ENCODE measurements at regions not wholly inside any gene's neighbourhood (a gene's known extent, or its start where the extent isn't known, plus 50 kb on each side); places are given as distances from the start of the nearest gene placed in this dataset.
A peak's percentile ranks its signal among the peaks of the same experiment; 100 is the strongest.

- H3K4me3 Mint-ChIP-seq (ENCODE audit: unreplicated experiment): no peak overlapping the region
- H3K36me3 Mint-ChIP-seq (ENCODE audit: unreplicated experiment): no peaks in the 10 kb centered on the region
- H3K9me3 Mint-ChIP-seq (ENCODE audit: unreplicated experiment): no peaks in the 10 kb centered on the region
- DNase-seq (ENCODE audit: extremely low spot score, unreplicated experiment): no peak
- peaks cover 23% of the 10 kb centered on the region for H3K4me1 Mint-ChIP-seq (ENCODE audit: unreplicated experiment)
- no peaks in the 10 kb centered on the region for H3K27me3 Mint-ChIP-seq (ENCODE audit: unreplicated experiment)
- no peak for TF ChIP-seq CTCF (IDR thresholded peaks at IDR 0.05)
- H3K27ac Mint-ChIP-seq (ENCODE audit: unreplicated experiment): no peak overlapping the region
Measured at GRCh38 chr10:110392868-110393740, 88.4 kb upstream of the SMNDC1 start.

GRCh38 chr10:110393866-110394265 is 89.1 kb upstream of the SMNDC1 start:
- no peak overlapping the region for H3K27ac Mint-ChIP-seq (ENCODE audit: unreplicated experiment)
- no peak for TF ChIP-seq CTCF (IDR thresholded peaks at IDR 0.05)
- H3K36me3 Mint-ChIP-seq (ENCODE audit: unreplicated experiment): no peaks in the 10 kb centered on the region
- DNase-seq (ENCODE audit: extremely low spot score, unreplicated experiment): no peak
- H3K9me3 Mint-ChIP-seq (ENCODE audit: unreplicated experiment): no peaks in the 10 kb centered on the region
- H3K27me3 Mint-ChIP-seq (ENCODE audit: unreplicated experiment): no peaks in the 10 kb centered on the region
- peaks cover 24% of the 10 kb centered on the region for H3K4me1 Mint-ChIP-seq (ENCODE audit: unreplicated experiment)
- H3K4me3 Mint-ChIP-seq (ENCODE audit: unreplicated experiment): no peak overlapping the region

GRCh38 chr10:110394296-110394695 is 89.6 kb upstream of the SMNDC1 start:
- TF ChIP-seq CTCF (IDR thresholded peaks at IDR 0.05): no peak
- no peak overlapping the region for H3K27ac Mint-ChIP-seq (ENCODE audit: unreplicated experiment)
- H3K36me3 Mint-ChIP-seq (ENCODE audit: unreplicated experiment): no peaks in the 10 kb centered on the region
- no peaks in the 10 kb centered on the region for H3K9me3 Mint-ChIP-seq (ENCODE audit: unreplicated experiment)
- peaks cover 28% of the 10 kb centered on the region for H3K4me1 Mint-ChIP-seq (ENCODE audit: unreplicated experiment)
- H3K27me3 Mint-ChIP-seq (ENCODE audit: unreplicated experiment): no peaks in the 10 kb centered on the region
- DNase-seq (ENCODE audit: extremely low spot score, unreplicated experiment): no peak
- H3K4me3 Mint-ChIP-seq (ENCODE audit: unreplicated experiment): no peak overlapping the region

- Mint-ChIP-seq H3K36me3 (ENCODE audit: unreplicated experiment) (no peaks in the 10 kb centered on the region), H3K4me1 (ENCODE audit: unreplicated experiment) (peaks cover 34% of the 10 kb centered on the region), H3K9me3 (ENCODE audit: unreplicated experiment) (no peaks in the 10 kb centered on the region), H3K4me3 (ENCODE audit: unreplicated experiment) (no peak overlapping the region), H3K27me3 (ENCODE audit: unreplicated experiment) (no peaks in the 10 kb centered on the region), H3K27ac (ENCODE audit: unreplicated experiment) (no peak overlapping the region)
- no peak for DNase-seq (ENCODE audit: extremely low spot score, unreplicated experiment)
- no peak for TF ChIP-seq CTCF (IDR thresholded peaks at IDR 0.05)
Measured at GRCh38 chr10:110394898-110395297, 90.2 kb upstream of the SMNDC1 start.

GRCh38 chr10:110395350-110396283 is 90.9 kb upstream of the SMNDC1 start:
- DNase-seq (ENCODE audit: extremely low spot score, unreplicated experiment): no peak
- no peak overlapping the region for H3K4me3 Mint-ChIP-seq (ENCODE audit: unreplicated experiment)
- H3K27me3 Mint-ChIP-seq (ENCODE audit: unreplicated experiment): no peaks in the 10 kb centered on the region
- peak overlapping the region; percentile 1 for H3K27ac Mint-ChIP-seq (ENCODE audit: unreplicated experiment)
- TF ChIP-seq CTCF (IDR thresholded peaks at IDR 0.05): no peak
- H3K4me1 Mint-ChIP-seq (ENCODE audit: unreplicated experiment): peaks cover 39% of the 10 kb centered on the region
- H3K36me3 Mint-ChIP-seq (ENCODE audit: unreplicated experiment): no peaks in the 10 kb centered on the region
- no peaks in the 10 kb centered on the region for H3K9me3 Mint-ChIP-seq (ENCODE audit: unreplicated experiment)
